MM.1S (cell line): ENCODE measurements at regions not wholly inside any gene's neighbourhood (a gene's known extent, or its start where the extent isn't known, plus 50 kb on each side); places are given as distances from the start of the nearest gene placed in this dataset.

ENCODE experiments used
- DNase-seq: peaks from one replicate; pipeline ENCODE4 v3.0.0-alpha.2; 2015
- H2AFZ ChIP-seq: fragments of 300-600 bp; sonication (generic); 2 replicates; pipeline ENCODE4 v1.6.0; 2016; ENCODE audit warnings: antibody characterized with exemption, low read length
- H3F3A ChIP-seq: fragments of 300-600 bp; sonication (generic); 2 replicates; pipeline ENCODE4 v1.6.1; 2016; ENCODE audit warnings: mild to moderate bottlenecking, antibody characterized with exemption, low read length, moderate library complexity, mixed read lengths; ENCODE audit not compliant: insufficient read depth
- H3K27ac ChIP-seq: fragments of 300-600 bp; sonication (generic); 2 replicates; pipeline ENCODE4 v1.5.1; 2016; ENCODE audit warnings: mild to moderate bottlenecking, low read length
- H3K27me3 ChIP-seq: fragments of 300-600 bp; sonication (generic); replicated peaks from 2 replicates; pipeline ENCODE4 v1.6.0; 2016; ENCODE audit warnings: low read length; ENCODE audit not compliant: insufficient read depth
- H3K36me3 ChIP-seq: fragments of 300-600 bp; sonication (generic); replicated peaks from 2 replicates; pipeline ENCODE4 v1.6.1; 2016; ENCODE audit warnings: mild to moderate bottlenecking, low read length, mixed read lengths; ENCODE audit not compliant: insufficient read depth
- H3K4me1 ChIP-seq: fragments of 300-600 bp; sonication (generic); 2 replicates; pipeline ENCODE4 v1.6.1; 2016; ENCODE audit warnings: low read length, mixed read lengths
- H3K4me2 ChIP-seq: fragments of 300-600 bp; sonication (generic); 2 replicates; pipeline ENCODE4 v1.6.0; 2016; ENCODE audit warnings: low read depth, low read length
- H3K4me3 ChIP-seq: fragments of 300-600 bp; sonication (generic); 2 replicates; pipeline ENCODE4 v1.5.1; 2016; ENCODE audit warnings: low read length, mixed read lengths
- H3K79me2 ChIP-seq: fragments of 300-600 bp; sonication (generic); 2 replicates; pipeline ENCODE4 v1.6.1; 2016; ENCODE audit warnings: mixed run types, low read length, mixed read lengths
- H3K9ac ChIP-seq: fragments of 300-600 bp; sonication (generic); 2 replicates; pipeline ENCODE4 v1.6.1; 2016; ENCODE audit warnings: low read length, mixed read lengths
- H3K9me2 ChIP-seq: fragments of 300-600 bp; sonication (generic); replicated peaks from 2 replicates; pipeline ENCODE4 v1.6.1; 2016; ENCODE audit warnings: mild to moderate bottlenecking, low read length, mixed read lengths; ENCODE audit not compliant: insufficient read depth
- H3K9me3 ChIP-seq: fragments of 300-600 bp; sonication (generic); replicated peaks from 2 replicates; pipeline ENCODE4 v1.6.1; 2016; ENCODE audit warnings: mild to moderate bottlenecking, low read length, mixed read lengths; ENCODE audit not compliant: insufficient read depth
- H4K20me1 ChIP-seq: fragments of 300-600 bp; sonication (generic); 2 replicates; pipeline ENCODE4 v1.6.1; 2016; ENCODE audit warnings: mild to moderate bottlenecking, low read length, moderate library complexity, mixed read lengths; ENCODE audit not compliant: insufficient read depth
- EZH2 ChIP-seq: fragments of 300-600 bp; sonication (generic); optimal IDR thresholded peaks from 2 replicates; pipeline ENCODE3; 2017; ENCODE audit warnings: low read depth, mild to moderate bottlenecking, antibody characterized with exemption, low read length, mixed read lengths
- EZH2phosphoT487 ChIP-seq: fragments of 300-600 bp; sonication (generic); IDR thresholded peaks from 2 replicates; pipeline ENCODE4 v1.6.1; 2018; ENCODE audit warnings: antibody characterized with exemption, low read length
- TF ChIP-seq, protein P1 (sequence below): fragments of 300-600 bp; sonication (generic); IDR thresholded peaks from 2 replicates; pipeline ENCODE4 v1.5.1; 2016; ENCODE audit warnings: antibody characterized with exemption, low read length, mixed read lengths

DNA sequence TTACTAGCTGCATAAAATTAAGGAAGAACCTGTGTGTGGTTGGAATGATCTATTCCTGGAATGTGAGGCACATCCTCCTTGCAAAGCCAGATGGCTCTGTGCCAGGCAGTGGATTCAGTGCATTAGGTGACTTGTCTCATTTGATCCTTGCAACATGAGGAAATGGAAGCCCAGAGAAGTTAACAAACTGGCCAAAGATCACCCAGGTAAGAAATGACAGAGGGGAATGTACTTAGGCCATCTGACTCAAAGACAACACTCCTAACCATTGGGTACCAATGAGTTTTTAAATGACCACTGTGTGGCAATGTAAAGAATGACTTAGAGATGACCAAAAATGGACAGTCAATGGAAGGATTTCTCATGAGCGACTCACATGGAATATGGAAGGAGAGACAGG is 114.2 kb upstream of the RXFP2 start:
- TF ChIP-seq EZH2 (no peak), EZH2phosphoT487 (no peak)
- TF ChIP-seq, protein P1, sequence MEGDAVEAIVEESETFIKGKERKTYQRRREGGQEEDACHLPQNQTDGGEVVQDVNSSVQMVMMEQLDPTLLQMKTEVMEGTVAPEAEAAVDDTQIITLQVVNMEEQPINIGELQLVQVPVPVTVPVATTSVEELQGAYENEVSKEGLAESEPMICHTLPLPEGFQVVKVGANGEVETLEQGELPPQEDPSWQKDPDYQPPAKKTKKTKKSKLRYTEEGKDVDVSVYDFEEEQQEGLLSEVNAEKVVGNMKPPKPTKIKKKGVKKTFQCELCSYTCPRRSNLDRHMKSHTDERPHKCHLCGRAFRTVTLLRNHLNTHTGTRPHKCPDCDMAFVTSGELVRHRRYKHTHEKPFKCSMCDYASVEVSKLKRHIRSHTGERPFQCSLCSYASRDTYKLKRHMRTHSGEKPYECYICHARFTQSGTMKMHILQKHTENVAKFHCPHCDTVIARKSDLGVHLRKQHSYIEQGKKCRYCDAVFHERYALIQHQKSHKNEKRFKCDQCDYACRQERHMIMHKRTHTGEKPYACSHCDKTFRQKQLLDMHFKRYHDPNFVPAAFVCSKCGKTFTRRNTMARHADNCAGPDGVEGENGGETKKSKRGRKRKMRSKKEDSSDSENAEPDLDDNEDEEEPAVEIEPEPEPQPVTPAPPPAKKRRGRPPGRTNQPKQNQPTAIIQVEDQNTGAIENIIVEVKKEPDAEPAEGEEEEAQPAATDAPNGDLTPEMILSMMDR: no peak
- Histone ChIP-seq H3K9me2 (no peaks in the 10 kb centered on the region), H4K20me1 (no peaks in the 10 kb centered on the region), H3K27ac (no peak overlapping the region), H3K4me1 (no peaks in the 10 kb centered on the region), H2AFZ (no peak overlapping the region), H3F3A (no peaks in the 10 kb centered on the region), H3K9ac (no peak overlapping the region), H3K36me3 (no peaks in the 10 kb centered on the region), H3K79me2 (no peaks in the 10 kb centered on the region), H3K4me3 (no peak overlapping the region), H3K4me2 (no peak overlapping the region), H3K27me3 (no peaks in the 10 kb centered on the region), H3K9me3 (no peaks in the 10 kb centered on the region)
- DNase-seq: no peak

DNA sequence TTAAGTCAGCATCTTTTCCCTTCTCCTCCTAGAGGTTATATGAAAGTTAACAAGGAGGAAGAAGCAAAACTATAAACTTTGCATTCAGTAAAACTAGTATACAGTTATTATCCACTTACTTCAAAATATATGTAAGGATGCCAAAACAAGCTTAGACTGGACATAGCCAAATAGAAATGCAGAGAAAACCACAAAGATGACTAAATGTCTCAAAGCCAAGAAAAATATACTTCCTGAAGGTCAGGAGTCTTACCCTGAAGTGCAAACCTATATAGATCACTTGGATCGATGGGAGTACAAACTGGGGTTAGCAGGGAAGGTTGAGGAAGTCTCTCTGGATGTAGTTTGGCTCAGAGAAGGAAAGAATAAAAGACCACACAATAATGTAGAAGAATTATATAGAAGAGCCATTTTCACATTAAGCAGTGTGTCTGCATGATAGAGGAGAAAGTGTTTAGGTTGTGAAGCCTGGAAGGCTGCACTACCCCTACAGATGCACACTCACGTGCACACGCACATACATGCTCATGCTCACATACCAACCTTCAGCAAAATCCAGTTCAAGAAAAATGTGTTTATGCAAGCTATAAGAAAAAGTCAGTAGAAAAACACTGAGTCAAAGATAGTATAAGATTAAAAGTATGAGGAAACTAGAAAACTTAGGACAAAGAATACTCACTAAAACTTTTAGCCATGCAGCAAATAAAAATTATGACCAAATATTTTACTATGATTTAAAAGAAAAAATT is 112.1 kb upstream of the RXFP2 start:
- Histone ChIP-seq H4K20me1 (no peaks in the 10 kb centered on the region), H3K4me3 (no peak overlapping the region), H3K27ac (no peak overlapping the region), H3K79me2 (no peaks in the 10 kb centered on the region), H3K9me3 (no peaks in the 10 kb centered on the region), H3K9me2 (no peaks in the 10 kb centered on the region), H3K4me2 (no peak overlapping the region), H3K27me3 (no peaks in the 10 kb centered on the region), H3K4me1 (no peaks in the 10 kb centered on the region), H3F3A (no peaks in the 10 kb centered on the region), H3K9ac (no peak overlapping the region), H3K36me3 (no peaks in the 10 kb centered on the region), H2AFZ (no peak overlapping the region)
- TF ChIP-seq, protein P1: no peak
- TF ChIP-seq EZH2phosphoT487 (no peak), EZH2 (no peak)
- no peak for DNase-seq

DNA sequence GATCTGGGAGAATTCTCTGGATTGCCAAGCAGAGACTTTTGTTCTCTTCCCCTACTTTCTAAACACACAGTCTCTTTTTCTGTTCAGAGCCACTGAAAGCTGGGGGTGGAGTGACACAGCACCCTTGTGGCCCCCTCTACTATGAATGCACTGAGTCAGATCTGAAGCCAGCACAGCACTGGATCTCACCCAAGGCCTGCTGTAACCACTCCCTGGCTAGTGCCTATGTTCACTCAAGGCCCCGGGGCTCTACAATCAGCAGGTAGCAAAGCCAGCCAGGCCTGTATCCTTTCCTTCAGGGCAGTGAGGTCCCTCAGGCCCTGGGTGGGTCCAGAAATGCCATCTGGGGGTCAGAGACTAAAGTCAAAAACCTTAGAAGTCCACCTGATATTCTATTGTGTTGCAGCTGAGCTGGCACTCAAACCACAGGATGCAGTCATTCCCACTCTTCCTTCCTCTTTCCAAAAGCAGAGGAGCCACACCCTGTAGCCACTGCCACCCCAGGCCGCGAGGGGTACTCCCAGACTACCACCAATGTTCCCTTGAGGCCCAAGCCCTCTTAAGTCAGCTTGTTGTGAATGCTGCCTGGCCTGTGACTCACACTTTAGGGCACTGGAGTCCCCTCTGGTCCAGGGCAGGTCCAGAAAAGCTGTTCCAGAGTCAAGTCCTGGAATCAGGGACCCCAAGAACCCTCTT is 110.1 kb upstream of the RXFP2 start:
- no peak overlapping the region for H3K27ac ChIP-seq
- H2AFZ ChIP-seq: no peak overlapping the region
- no peaks in the 10 kb centered on the region for H3K79me2 ChIP-seq
- H3K9me3 ChIP-seq: no peaks in the 10 kb centered on the region
- no peak overlapping the region for H3K4me2 ChIP-seq
- H3K9ac ChIP-seq: no peak overlapping the region
- H3K9me2 ChIP-seq: no peaks in the 10 kb centered on the region
- DNase-seq: no peak
- no peaks in the 10 kb centered on the region for H3K36me3 ChIP-seq
- H3K4me1 ChIP-seq: no peaks in the 10 kb centered on the region
- no peak overlapping the region for H3K4me3 ChIP-seq
- H3K27me3 ChIP-seq: no peaks in the 10 kb centered on the region
- no peaks in the 10 kb centered on the region for H3F3A ChIP-seq
- TF ChIP-seq EZH2: no peak
- TF ChIP-seq, protein P1: no peak
- no peak for TF ChIP-seq EZH2phosphoT487
- no peaks in the 10 kb centered on the region for H4K20me1 ChIP-seq
